ENCODE measurements at regions not wholly inside any gene's neighbourhood (a gene's known extent, or its start where the extent isn't known, plus 50 kb on each side); places are given as distances from the start of the nearest gene placed in this dataset.
"Not testable (repeated sequence)": the region's sequence is repeated elsewhere in the genome, so short reads cannot be mapped to it uniquely, and the experiment has no call there.

DNA sequence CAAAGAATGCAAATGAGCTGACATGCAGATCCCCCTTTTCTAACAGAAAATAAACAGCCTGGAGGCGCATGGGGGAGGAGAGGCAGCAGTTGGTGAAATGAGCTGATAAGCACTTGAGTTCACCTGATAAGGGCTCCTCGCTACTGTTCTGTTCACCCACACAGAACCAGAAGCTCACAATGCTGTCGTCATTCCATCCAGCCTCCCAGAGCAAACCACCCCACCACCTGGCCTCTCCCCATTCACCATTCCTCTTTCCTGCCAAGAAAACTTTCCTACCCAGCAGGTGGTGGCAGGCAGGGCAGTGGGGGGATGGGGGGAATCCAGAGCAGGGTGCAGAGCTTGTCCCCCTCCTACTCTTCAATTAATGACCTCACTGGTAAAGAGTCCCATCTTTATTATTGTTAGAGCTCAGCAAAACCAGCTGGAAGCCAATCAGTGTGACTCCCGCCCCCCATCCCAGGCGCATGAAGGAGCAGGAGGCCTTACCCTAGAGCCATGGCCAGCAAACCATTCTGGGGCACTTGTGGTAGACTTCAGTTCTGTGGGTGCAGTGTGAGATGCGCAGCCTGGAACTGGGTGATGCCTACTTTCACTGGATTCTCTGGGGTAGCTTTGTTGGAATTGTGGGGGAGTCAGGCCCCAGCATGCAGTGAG is 350.3 kb downstream of the ZIC3 start:
- Mint-ChIP-seq H3K9me3 (no peaks in the 10 kb centered on the region), H3K27me3 (no peaks in the 10 kb centered on the region)

DNA sequence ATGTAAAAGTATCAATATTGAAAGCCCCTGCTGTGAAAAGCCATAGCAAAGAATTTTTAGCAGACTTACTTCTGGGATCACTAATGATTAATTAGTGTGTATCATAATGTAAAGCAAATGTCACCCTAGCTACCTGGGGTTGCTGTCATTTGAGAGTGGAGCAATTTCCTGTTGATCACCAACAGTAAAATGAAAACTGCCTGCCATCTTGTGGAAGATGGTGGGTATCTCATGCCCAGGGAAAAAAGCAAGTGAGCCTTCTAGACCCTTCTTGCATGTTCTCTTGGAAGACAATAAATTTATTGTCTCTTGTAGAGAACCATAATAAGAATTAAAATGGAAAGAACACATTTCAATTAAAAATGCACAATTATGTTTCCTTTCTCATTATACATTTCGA is 360.2 kb downstream of the ZIC3 start:
- H3K27me3 Mint-ChIP-seq, result no peaks in the 10 kb centered on the region
- no peaks in the 10 kb centered on the region for H3K36me3 Mint-ChIP-seq
- POLR2A ChIA-PET, result no interaction called here
- no peak for ATAC-seq (ENCODE audit: low read depth)
- no peak overlapping the region for H3K27ac Mint-ChIP-seq
- no peak overlapping the region for H3K4me3 Mint-ChIP-seq
- no peaks in the 10 kb centered on the region for H3K4me1 Mint-ChIP-seq
- H3K9me3 Mint-ChIP-seq, result no peaks in the 10 kb centered on the region
- DNase-seq, result no peak

More for the DNA sequence above, 350.3 kb downstream of the ZIC3 start:
- Mint-ChIP-seq H3K4me3 (no peak overlapping the region), H3K36me3 (no peaks in the 10 kb centered on the region), H3K4me1 (no peaks in the 10 kb centered on the region), H3K27ac (no peak overlapping the region)
- DNase-seq, result no peak
- POLR2A ChIA-PET, result no interaction called here
- no peak for ATAC-seq (ENCODE audit: low read depth)

DNA sequence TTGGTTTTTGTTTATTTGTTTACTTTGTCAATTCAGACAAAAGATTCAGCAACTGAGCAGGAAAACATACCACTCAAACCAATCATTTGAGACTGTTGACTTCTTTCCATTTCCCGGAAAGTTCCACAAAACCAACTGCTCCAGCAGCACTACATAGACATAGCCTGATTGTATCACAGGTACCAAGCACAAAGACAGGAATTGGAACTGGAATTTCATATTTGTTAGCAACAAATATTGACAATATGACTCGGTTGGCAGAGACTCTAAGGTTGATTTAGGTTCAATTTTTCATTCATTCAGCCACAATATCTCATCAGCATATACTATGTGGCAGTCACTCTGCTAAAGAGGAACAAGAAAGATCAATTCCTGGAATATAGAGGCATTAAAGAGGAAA is 364.0 kb downstream of the ZIC3 start:
- Mint-ChIP-seq H3K4me3 (no peak overlapping the region), H3K9me3 (peaks cover 1% of the 10 kb centered on the region), H3K27ac (no peak overlapping the region), H3K27me3 (no peaks in the 10 kb centered on the region), H3K36me3 (no peaks in the 10 kb centered on the region), H3K4me1 (no peaks in the 10 kb centered on the region)
- no peak for DNase-seq
- ATAC-seq (ENCODE audit: low read depth), result no peak
- POLR2A ChIA-PET, result no interaction called here

DNA sequence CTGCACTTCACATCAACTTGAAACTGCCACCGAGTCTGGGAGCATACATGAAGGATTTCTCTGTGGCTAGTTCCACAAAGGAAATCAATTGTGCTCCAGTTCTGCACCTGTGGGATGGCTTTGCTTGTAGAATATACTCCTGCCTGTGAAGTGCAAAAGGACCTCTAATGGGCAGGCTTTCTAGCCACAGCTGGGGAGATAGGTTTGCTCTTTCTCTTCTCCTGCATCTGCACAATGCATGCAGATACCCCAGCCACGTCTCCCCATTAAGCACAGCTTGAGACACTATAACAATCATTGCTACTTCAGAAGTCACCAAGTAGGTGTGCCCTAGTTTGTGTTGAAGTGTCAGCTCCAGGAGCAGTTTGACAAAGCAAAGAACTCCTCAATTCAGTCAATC is 364.6 kb downstream of the ZIC3 start:
- no peak for ATAC-seq (ENCODE audit: low read depth)

DNA sequence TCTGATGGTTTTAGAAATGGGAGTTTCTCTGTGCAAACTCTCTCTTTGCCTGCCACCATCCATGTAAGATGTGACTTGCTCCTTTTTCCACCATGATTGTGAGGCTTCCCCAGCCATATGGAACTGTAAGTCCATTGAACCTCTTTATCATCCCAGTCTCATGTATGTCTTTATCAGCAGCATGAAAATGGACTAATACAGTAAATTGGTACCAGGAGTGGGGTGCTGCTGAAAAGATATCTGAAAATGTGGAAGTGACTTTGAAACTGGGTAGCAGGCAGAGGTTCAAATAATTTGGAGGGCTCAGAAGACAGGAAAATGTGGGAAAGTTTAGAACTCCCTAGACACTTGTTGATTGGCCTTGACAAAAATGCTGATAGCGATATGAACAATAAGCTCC is 368.3 kb downstream of the ZIC3 start:
- H3K27ac Mint-ChIP-seq; H3K4me1 Mint-ChIP-seq; ATAC-seq (ENCODE audit: low read depth); POLR2A ChIA-PET; H3K36me3 Mint-ChIP-seq; DNase-seq; H3K9me3 Mint-ChIP-seq; H3K27me3 Mint-ChIP-seq; H3K4me3 Mint-ChIP-seq: not testable (repeated sequence)

More for the DNA sequence above, 364.6 kb downstream of the ZIC3 start:
- POLR2A ChIA-PET, result no interaction called here
- H3K36me3 Mint-ChIP-seq, result no peaks in the 10 kb centered on the region
- no peaks in the 10 kb centered on the region for H3K4me1 Mint-ChIP-seq
- no peaks in the 10 kb centered on the region for H3K27me3 Mint-ChIP-seq
- no peak overlapping the region for H3K27ac Mint-ChIP-seq
- peaks cover 1% of the 10 kb centered on the region for H3K9me3 Mint-ChIP-seq
- DNase-seq, result no peak
- no peak overlapping the region for H3K4me3 Mint-ChIP-seq

DNA sequence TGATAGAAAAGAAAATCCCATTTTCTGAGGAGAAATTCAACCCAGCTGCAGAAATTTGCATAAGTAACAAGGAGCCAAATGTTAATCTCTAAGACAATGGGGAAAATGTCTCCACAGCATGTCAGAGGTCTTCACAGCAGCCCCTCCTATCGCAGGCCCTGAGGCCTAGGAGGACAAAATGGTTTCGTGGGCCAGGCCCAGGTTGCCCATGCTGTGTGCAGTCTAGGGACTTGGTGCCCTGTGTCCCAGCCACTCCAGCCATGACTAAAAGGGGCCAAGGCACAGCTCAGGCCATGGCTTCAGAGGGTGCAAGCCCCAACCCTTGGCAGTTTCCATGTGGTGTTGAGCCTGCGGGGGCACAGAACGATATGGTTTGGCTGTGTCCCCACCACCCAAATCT is 369.0 kb downstream of the ZIC3 start:
- H3K27me3 Mint-ChIP-seq; H3K36me3 Mint-ChIP-seq; H3K4me3 Mint-ChIP-seq; H3K9me3 Mint-ChIP-seq; DNase-seq; POLR2A ChIA-PET; H3K27ac Mint-ChIP-seq; ATAC-seq (ENCODE audit: low read depth); H3K4me1 Mint-ChIP-seq: not testable (repeated sequence)

DNA sequence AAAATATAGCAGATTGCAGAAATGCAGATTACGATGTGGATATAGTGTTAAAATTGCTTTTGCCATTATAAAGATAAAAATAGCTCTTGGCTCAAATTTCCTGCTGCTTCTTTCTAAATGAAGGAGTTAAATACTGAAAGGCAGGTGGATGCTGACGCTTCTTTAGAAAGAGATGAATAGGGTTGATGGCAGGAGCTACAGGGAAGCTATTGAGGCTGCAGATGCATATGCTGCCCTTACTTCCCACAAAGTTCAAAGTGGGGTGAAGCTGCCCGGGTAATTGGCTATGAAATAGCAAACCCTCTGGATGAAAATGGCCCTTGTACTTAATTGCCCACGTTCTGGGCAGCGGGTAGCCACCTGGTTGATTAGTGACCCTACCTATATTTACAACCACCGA is 379.5 kb downstream of the ZIC3 start:
- Mint-ChIP-seq H3K27ac (no peak overlapping the region), H3K4me1 (no peaks in the 10 kb centered on the region), H3K27me3 (no peaks in the 10 kb centered on the region), H3K4me3 (no peak overlapping the region), H3K9me3 (no peaks in the 10 kb centered on the region), H3K36me3 (no peaks in the 10 kb centered on the region)
- POLR2A ChIA-PET, result no interaction called here
- DNase-seq (no peak), ATAC-seq (ENCODE audit: low read depth) (no peak)

DNA sequence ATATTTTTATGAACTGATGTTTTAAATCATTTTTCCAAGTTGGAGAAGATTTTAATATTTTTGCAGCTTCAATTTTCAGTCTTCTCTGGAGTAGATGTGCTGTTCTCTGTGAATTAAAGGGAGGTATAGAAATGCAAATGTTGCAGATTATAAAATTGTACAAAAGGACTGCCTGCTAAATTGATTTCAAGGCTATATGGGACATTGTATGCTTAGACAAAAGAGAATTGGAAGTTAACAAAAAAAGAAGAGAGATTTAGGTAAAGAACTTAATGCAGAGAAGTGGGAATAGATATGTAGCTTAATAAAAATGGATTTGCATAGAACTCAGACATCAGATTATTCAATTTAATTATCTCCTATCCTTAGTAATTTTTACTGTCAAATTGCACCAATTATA is 403.3 kb downstream of the ZIC3 start:
- ATAC-seq (ENCODE audit: low read depth), result no peak
- no peaks in the 10 kb centered on the region for H3K36me3 Mint-ChIP-seq
- H3K4me3 Mint-ChIP-seq, result no peak overlapping the region
- POLR2A ChIA-PET, result no interaction called here
- DNase-seq, result no peak
- no peaks in the 10 kb centered on the region for H3K27me3 Mint-ChIP-seq
- H3K9me3 Mint-ChIP-seq, result no peaks in the 10 kb centered on the region
- no peak overlapping the region for H3K27ac Mint-ChIP-seq
- H3K4me1 Mint-ChIP-seq, result no peaks in the 10 kb centered on the region

DNA sequence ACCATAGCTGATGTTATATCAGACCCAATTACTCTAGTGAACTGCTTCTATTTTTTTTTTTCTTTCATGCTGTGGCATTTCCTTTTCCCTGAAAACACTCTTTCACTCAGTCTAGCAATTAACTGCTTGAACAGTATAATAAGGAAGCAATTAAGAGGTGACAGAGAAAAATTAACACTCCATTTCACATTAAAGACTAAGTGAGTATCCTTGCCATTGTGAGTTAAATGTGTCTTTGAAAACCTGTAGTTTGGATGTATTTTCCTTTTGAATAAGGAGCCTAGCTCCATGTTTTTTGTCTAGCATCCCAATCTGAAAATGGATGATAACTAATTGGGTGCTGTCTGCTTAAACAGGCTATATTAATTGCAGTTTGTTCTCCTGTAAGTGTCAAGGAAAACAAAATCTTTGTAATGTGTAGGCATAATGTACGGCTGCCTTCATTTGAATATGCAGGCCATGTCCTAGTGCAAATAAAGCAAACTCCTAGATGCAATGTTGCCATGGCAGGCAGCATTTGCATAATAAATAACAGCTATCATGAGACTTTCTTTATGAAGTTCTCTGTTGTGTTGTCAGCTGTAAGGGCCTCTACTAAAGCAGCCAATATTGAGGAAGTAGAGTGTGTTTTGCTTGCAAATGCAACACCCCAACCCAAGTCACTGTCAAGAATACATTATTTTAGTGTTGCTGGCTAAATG is 416.7 kb downstream of the ZIC3 start:
- no peak for DNase-seq
- no peak overlapping the region for H3K27ac Mint-ChIP-seq
- POLR2A ChIA-PET, result no interaction called here
- H3K4me1 Mint-ChIP-seq, result no peaks in the 10 kb centered on the region
- H3K4me3 Mint-ChIP-seq, result no peak overlapping the region
- no peaks in the 10 kb centered on the region for H3K27me3 Mint-ChIP-seq
- no peak for ATAC-seq (ENCODE audit: low read depth)
- no peaks in the 10 kb centered on the region for H3K36me3 Mint-ChIP-seq
- no peaks in the 10 kb centered on the region for H3K9me3 Mint-ChIP-seq

DNA sequence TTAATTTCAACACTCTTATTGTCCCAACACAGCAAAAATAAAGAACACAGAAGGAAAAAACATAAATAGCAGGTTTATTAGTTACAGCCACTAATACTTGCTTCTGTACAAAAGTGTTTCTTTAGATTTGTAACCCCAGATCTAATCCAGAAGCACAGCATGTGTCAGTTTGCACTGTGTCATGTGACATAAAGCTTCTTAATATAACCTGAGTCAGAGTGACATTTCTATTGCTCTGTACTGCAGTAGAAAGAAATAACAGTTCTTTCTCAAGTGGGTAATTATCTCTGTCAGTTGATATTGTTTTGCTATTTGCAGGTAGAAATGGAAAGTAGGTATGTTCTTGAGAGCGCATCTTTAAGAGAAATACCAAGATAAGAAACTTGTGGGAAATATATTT is 422.5 kb downstream of the ZIC3 start:
- no peaks in the 10 kb centered on the region for H3K27me3 Mint-ChIP-seq
- H3K36me3 Mint-ChIP-seq, result no peaks in the 10 kb centered on the region
- H3K4me1 Mint-ChIP-seq, result no peaks in the 10 kb centered on the region
- POLR2A ChIA-PET, result no interaction called here
- ATAC-seq (ENCODE audit: low read depth) (no peak), DNase-seq (no peak)
- H3K27ac Mint-ChIP-seq, result no peak overlapping the region
- H3K4me3 Mint-ChIP-seq, result no peak overlapping the region
- H3K9me3 Mint-ChIP-seq, result no peaks in the 10 kb centered on the region

DNA sequence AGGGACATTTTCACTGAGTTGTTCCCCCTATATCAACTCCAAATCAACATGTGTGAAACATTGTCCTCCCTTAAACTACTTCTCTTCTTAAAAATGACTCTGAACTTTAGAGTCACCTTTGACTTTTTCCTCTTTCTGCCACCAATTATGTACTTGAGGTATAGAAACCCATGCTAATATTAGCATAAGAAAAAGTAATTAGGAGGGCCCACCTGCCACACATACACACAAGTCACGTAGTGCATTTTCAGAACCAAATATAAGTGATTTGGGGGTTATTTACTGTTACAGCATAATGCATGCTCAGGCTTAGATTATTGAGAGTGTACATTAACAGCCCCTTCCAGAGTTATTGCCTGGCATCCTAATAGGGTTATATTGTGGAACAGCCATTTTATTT is 432.7 kb downstream of the ZIC3 start:
- POLR2A ChIA-PET, result no interaction called here
- no peaks in the 10 kb centered on the region for H3K9me3 Mint-ChIP-seq
- no peaks in the 10 kb centered on the region for H3K27me3 Mint-ChIP-seq
- no peak overlapping the region for H3K4me3 Mint-ChIP-seq
- DNase-seq, result no peak
- ATAC-seq (ENCODE audit: low read depth), result no peak
- no peak overlapping the region for H3K27ac Mint-ChIP-seq
- no peaks in the 10 kb centered on the region for H3K4me1 Mint-ChIP-seq
- no peaks in the 10 kb centered on the region for H3K36me3 Mint-ChIP-seq

DNA sequence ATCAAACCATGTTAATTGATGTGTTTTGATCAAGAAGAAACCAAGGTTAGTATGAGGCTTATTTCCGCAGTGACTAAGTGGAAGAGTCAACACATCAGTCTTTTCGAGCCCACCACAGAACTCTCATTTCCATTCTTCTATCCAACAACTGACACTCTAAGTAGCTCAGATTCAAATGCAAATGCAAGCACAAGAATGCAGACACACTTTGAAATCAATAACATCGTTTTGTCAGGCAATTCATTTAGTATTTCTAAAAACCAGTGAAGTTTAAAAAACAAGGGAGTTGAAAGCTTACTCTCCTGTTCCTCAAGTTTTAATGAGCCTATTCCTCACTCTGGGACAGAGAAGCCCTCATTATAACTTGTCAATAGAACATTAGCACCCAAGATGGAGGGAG is 433.1 kb downstream of the ZIC3 start:
- ATAC-seq (ENCODE audit: low read depth), result no peak
- POLR2A ChIA-PET, result no interaction called here
- Mint-ChIP-seq H3K4me1 (no peaks in the 10 kb centered on the region), H3K27ac (no peak overlapping the region), H3K36me3 (no peaks in the 10 kb centered on the region), H3K27me3 (no peaks in the 10 kb centered on the region), H3K4me3 (no peak overlapping the region), H3K9me3 (no peaks in the 10 kb centered on the region)
- DNase-seq, result no peak

DNA sequence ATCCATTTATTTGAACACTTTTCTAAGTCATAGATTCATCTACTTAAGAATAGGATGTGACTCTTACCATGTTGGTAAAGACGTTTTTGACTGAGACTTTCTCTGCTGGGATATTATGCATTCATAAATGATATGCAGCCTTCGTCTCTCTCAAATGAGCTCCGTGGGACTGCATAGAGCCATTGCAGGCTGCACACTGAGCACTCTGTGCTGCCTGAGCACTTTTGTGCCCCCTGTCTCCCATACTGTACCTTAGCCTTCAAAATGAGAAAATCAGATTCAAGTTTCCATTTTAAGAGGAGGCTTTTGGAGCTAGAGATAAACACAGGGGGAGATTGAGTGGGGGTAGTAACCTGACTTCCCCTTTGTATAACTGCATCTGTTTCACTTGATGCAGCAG is 433.6 kb downstream of the ZIC3 start:
- Mint-ChIP-seq H3K4me3 (no peak overlapping the region), H3K27ac (no peak overlapping the region), H3K4me1 (no peaks in the 10 kb centered on the region), H3K27me3 (no peaks in the 10 kb centered on the region), H3K36me3 (no peaks in the 10 kb centered on the region), H3K9me3 (no peaks in the 10 kb centered on the region)
- POLR2A ChIA-PET, result no interaction called here
- no peak for DNase-seq
- ATAC-seq (ENCODE audit: low read depth), result no peak

DNA sequence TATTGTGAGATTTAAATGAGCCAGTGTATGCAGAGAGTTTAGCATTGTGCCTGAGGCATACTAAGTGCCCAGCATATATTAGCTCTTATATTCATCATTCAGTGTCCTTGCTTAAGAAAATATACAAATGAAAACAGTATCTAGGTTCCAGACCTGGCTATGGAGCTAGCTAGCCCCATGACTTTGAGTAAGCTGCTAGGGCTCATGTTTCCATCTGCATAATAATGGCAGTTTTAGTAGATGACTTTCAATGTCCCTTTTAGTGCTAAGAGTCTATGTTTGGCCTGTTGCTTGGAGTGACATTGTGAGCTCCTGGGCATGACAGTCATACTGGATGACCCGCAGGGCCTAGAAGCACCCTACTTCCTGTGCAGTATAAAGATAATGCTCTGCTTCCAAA is 435.3 kb downstream of the ZIC3 start:
- Mint-ChIP-seq H3K4me3 (no peak overlapping the region), H3K4me1 (no peaks in the 10 kb centered on the region), H3K9me3 (no peaks in the 10 kb centered on the region), H3K36me3 (no peaks in the 10 kb centered on the region), H3K27me3 (no peaks in the 10 kb centered on the region), H3K27ac (no peak overlapping the region)
- ATAC-seq (ENCODE audit: low read depth) (no peak), DNase-seq (no peak)
- POLR2A ChIA-PET, result no interaction called here

DNA sequence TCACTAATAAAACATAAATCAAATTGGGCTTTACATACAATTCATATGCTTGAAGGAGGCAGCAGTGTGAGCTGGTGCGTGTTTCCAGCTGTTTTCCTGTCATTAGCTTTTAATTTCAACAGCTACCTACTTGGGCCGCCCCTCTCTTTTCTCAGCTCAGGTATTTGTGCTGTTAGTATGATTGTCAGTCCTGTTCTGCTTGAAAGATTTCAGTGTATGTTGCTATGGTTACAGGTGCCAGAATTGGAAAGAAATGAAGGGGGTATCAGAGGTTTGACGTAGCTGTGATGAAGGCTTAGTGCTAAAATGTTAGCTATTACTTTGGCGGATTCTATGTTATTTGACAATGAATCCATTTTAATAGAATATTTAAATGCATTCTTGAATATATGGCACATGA is 440.3 kb downstream of the ZIC3 start:
- no peaks in the 10 kb centered on the region for H3K9me3 Mint-ChIP-seq
- no peaks in the 10 kb centered on the region for H3K4me1 Mint-ChIP-seq
- H3K27me3 Mint-ChIP-seq, result no peaks in the 10 kb centered on the region
- no peak overlapping the region for H3K27ac Mint-ChIP-seq
- POLR2A ChIA-PET, result no interaction called here
- H3K4me3 Mint-ChIP-seq, result no peak overlapping the region
- H3K36me3 Mint-ChIP-seq, result no peaks in the 10 kb centered on the region
- DNase-seq, result no peak
- no peak for ATAC-seq (ENCODE audit: low read depth)
